Peyer's patch (tissue), 4 donors: ENCODE measurements at regions not wholly inside any gene's neighbourhood (a gene's known extent, or its start where the extent isn't known, plus 50 kb on each side); places are given as distances from the start of the nearest gene placed in this dataset.

Experiments
- CTCF ChIP-seq, 6 experiments: fragments of 450-650 bp in 4 of 6; fragments of 200-600 bp in 2 of 6; sonication (generic) in 1 of 6; IDR thresholded peaks; one replicate each; pipeline ENCODE4 v1.5.1; 2017 to 2019; ENCODE audit warnings: antibody characterized with exemption in 6 of 6, mild to moderate bottlenecking in 3 of 6, moderate library complexity in 1 of 6
- POLR2A ChIP-seq, 2 donors: fragments of 450-650 bp; IDR thresholded peaks; one replicate each; pipeline ENCODE4 v1.5.1; 2017; ENCODE audit warnings: antibody characterized with exemption in 2 of 2, mild to moderate bottlenecking in 2 of 2, moderate library complexity in 2 of 2

- TF ChIP-seq CTCF (IDR thresholded peaks at IDR 0.05) = no peak
- TF ChIP-seq POLR2A (IDR thresholded peaks at IDR 0.05) = no peak
Observed at GRCh38 chr18:60110836-60111235, 211.0 kb downstream of the PMAIP1 start.
